PFSK-1 (cell line): ENCODE measurements at regions not wholly inside any gene's neighbourhood (a gene's known extent, or its start where the extent isn't known, plus 50 kb on each side); places are given as distances from the start of the nearest gene placed in this dataset.

ENCODE experiments used
- FOXP2 ChIP-seq: optimal IDR thresholded peaks from 2 replicates; pipeline ENCODE3; 2011; ENCODE audit warnings: borderline replicate concordance, control low read depth, inconsistent platforms; ENCODE audit not compliant: insufficient read depth; ENCODE audit errors: extremely low read length, extremely low read depth
- POLR2AphosphoS5 ChIP-seq: IDR thresholded peaks from 2 replicates; pipeline ENCODE4 v1.6.1; 2012; ENCODE audit warnings: low read depth, mild to moderate bottlenecking, control low read depth, low read length, moderate library complexity
- REST ChIP-seq, 2 experiments: IDR thresholded peaks; 2 replicates each; pipeline versions ENCODE4 v1.6.1 to v1.8.0; 2011 to 2012; ENCODE audit warnings: low read depth in 2 of 2, low read length in 2 of 2, control low read depth in 1 of 2, inconsistent platforms in 1 of 2, mild to moderate bottlenecking in 1 of 2, moderate library complexity in 1 of 2; ENCODE audit not compliant: insufficient read depth in 1 of 2
- SIN3A ChIP-seq: IDR thresholded peaks from 2 replicates; pipeline ENCODE4 v1.6.1; 2012; ENCODE audit warnings: mild to moderate bottlenecking, low read length, moderate library complexity, borderline replicate concordance; ENCODE audit not compliant: insufficient read depth
- TAF1 ChIP-seq: IDR thresholded peaks from 2 replicates; pipeline ENCODE4 v1.6.1; 2012; ENCODE audit warnings: low read length, control low read depth, borderline replicate concordance; ENCODE audit not compliant: insufficient read depth

GRCh38 chr2:62374301-62375112 is 131.5 kb downstream of the TMEM17 start:
- TF ChIP-seq REST (IDR thresholded peaks at IDR 0.05; ENCODE audit: insufficient read depth in 1 of 2, low read depth in 2 of 2, low read length in 2 of 2), result no peak

GRCh38 chr2:62372824-62373223 is 133.2 kb downstream of the TMEM17 start:
- TF ChIP-seq FOXP2 (no peak), POLR2AphosphoS5 (no peak), SIN3A (no peak), TAF1 (no peak), REST (IDR thresholded peaks at IDR 0.05; ENCODE audit: insufficient read depth in 1 of 2, low read depth in 2 of 2, low read length in 2 of 2) (no peak)

- TF ChIP-seq FOXP2 (no peak), REST (IDR thresholded peaks at IDR 0.05; ENCODE audit: insufficient read depth in 1 of 2, low read depth in 2 of 2, low read length in 2 of 2) (no peak), SIN3A (no peak), POLR2AphosphoS5 (no peak)
Measured at GRCh38 chr2:62370321-62371250, 135.4 kb downstream of the TMEM17 start.

GRCh38 chr2:62369541-62370202 is 136.3 kb downstream of the TMEM17 start:
- TF ChIP-seq FOXP2 (no peak), REST (IDR thresholded peaks at IDR 0.05; ENCODE audit: insufficient read depth in 1 of 2, low read depth in 2 of 2, low read length in 2 of 2) (no peak), SIN3A (no peak), POLR2AphosphoS5 (no peak), TAF1 (no peak)
